PFSK-1 (cell line): ENCODE measurements at regions not wholly inside any gene's neighbourhood (a gene's known extent, or its start where the extent isn't known, plus 50 kb on each side); places are given as distances from the start of the nearest gene placed in this dataset.

Source experiments
- POLR2AphosphoS5 ChIP-seq: IDR thresholded peaks from 2 replicates; pipeline ENCODE4 v1.6.1; 2012; ENCODE audit warnings: low read depth, mild to moderate bottlenecking, control low read depth, low read length, moderate library complexity
- TAF1 ChIP-seq: IDR thresholded peaks from 2 replicates; pipeline ENCODE4 v1.6.1; 2012; ENCODE audit warnings: low read length, control low read depth, borderline replicate concordance; ENCODE audit not compliant: insufficient read depth
- TF ChIP-seq, protein P1 (sequence below), 2 experiments: IDR thresholded peaks; 2 replicates each; pipeline versions ENCODE4 v1.6.1 to v1.8.0; 2011 to 2012; ENCODE audit warnings: low read depth in 2 of 2, low read length in 2 of 2, control low read depth in 1 of 2, inconsistent platforms in 1 of 2, mild to moderate bottlenecking in 1 of 2, moderate library complexity in 1 of 2; ENCODE audit not compliant: insufficient read depth in 1 of 2

DNA sequence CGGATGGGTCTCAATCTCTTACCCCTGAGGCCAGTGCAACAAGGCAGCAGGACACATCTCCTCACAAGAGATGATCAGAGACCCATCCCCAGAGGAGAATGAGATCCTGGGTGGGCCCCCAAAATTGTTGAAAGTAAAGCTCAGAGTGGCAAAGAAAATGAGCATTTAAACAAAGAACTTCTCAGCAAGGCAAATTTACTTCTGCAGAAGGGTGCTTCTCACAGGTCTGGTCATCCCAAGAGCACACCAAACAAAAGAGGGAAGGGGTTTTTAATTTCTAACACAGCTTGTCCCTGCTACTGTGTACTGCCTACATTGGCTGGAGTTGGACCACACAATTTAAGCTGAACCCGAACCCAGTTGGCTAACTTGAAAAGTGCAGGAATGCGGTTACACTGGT, 1628.6 kb upstream of the RAG2 start:
- TF ChIP-seq POLR2AphosphoS5, result no peak
- TF ChIP-seq, protein P1, sequence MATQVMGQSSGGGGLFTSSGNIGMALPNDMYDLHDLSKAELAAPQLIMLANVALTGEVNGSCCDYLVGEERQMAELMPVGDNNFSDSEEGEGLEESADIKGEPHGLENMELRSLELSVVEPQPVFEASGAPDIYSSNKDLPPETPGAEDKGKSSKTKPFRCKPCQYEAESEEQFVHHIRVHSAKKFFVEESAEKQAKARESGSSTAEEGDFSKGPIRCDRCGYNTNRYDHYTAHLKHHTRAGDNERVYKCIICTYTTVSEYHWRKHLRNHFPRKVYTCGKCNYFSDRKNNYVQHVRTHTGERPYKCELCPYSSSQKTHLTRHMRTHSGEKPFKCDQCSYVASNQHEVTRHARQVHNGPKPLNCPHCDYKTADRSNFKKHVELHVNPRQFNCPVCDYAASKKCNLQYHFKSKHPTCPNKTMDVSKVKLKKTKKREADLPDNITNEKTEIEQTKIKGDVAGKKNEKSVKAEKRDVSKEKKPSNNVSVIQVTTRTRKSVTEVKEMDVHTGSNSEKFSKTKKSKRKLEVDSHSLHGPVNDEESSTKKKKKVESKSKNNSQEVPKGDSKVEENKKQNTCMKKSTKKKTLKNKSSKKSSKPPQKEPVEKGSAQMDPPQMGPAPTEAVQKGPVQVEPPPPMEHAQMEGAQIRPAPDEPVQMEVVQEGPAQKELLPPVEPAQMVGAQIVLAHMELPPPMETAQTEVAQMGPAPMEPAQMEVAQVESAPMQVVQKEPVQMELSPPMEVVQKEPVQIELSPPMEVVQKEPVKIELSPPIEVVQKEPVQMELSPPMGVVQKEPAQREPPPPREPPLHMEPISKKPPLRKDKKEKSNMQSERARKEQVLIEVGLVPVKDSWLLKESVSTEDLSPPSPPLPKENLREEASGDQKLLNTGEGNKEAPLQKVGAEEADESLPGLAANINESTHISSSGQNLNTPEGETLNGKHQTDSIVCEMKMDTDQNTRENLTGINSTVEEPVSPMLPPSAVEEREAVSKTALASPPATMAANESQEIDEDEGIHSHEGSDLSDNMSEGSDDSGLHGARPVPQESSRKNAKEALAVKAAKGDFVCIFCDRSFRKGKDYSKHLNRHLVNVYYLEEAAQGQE (IDR thresholded peaks at IDR 0.05; ENCODE audit: insufficient read depth in 1 of 2, low read depth in 2 of 2, low read length in 2 of 2), result no peak
- TF ChIP-seq TAF1, result no peak
